ENCODE measurements at regions not wholly inside any gene's neighbourhood (a gene's known extent, or its start where the extent isn't known, plus 50 kb on each side); places are given as distances from the start of the nearest gene placed in this dataset.

DNA sequence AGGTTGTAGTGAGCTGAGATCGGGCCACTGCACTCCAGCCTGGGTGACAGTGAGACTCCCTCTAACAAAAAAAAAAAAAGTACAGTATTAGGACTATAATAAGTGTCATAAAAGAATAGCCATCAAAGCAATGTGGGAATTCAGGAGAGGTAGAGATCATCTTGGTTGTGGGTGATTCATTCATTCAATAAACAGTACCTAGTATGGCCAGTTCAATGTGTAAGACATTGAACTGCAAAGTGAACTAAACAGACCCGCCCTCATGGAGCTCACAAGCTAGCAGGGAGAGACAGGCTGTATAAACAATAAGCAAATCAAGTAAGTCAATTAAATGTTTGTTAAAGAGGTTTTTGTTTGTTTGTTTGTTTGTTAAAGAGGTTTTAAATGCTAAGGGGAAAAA lies 146.1 kb upstream of the RANBP3L start:
- no peak for TF ChIP-seq EZH2 (IDR thresholded peaks at IDR 0.05; ENCODE audit: insufficient read depth, low read length)
- TF ChIP-seq, protein P1, sequence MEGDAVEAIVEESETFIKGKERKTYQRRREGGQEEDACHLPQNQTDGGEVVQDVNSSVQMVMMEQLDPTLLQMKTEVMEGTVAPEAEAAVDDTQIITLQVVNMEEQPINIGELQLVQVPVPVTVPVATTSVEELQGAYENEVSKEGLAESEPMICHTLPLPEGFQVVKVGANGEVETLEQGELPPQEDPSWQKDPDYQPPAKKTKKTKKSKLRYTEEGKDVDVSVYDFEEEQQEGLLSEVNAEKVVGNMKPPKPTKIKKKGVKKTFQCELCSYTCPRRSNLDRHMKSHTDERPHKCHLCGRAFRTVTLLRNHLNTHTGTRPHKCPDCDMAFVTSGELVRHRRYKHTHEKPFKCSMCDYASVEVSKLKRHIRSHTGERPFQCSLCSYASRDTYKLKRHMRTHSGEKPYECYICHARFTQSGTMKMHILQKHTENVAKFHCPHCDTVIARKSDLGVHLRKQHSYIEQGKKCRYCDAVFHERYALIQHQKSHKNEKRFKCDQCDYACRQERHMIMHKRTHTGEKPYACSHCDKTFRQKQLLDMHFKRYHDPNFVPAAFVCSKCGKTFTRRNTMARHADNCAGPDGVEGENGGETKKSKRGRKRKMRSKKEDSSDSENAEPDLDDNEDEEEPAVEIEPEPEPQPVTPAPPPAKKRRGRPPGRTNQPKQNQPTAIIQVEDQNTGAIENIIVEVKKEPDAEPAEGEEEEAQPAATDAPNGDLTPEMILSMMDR (IDR thresholded peaks at IDR 0.05; ENCODE audit: insufficient read depth, low read depth, low read length): no peak
